ENCODE measurements at regions not wholly inside any gene's neighbourhood (a gene's known extent, or its start where the extent isn't known, plus 50 kb on each side); places are given as distances from the start of the nearest gene placed in this dataset.

- Histone ChIP-seq H3K4me3 (no peak overlapping the region), H3K4me1 (no peaks in the 10 kb centered on the region), H3K36me3 (ENCODE audit: insufficient read depth in 1 of 2, low read depth in 1 of 2) (no peaks in the 10 kb centered on the region), H3K27me3 (ENCODE audit: insufficient read depth in 3 of 3, low read length in 2 of 3) (no peaks in the 10 kb centered on the region), H3K9me3 (no peaks in the 10 kb centered on the region), H3K27ac (no peak overlapping the region)
- intact Hi-C loops (cut with DNase I), result no loop called here
- ATAC-seq (no peak), DNase-seq (no peak)
- WGBS, 3 donors, result 14 to 43% (median 32%) methylated on average over 2 of the region's 2 CpGs
- no peak for TF ChIP-seq CTCF (IDR thresholded peaks at IDR 0.05)
These were observed 277.0 kb downstream of the MRPL39 start for GRCh38 chr21:25330266-25330665.

- WGBS, 3 donors, result 26 to 41% (median 30%) methylated on average over 2 of the region's 2 CpGs
- Histone ChIP-seq H3K36me3 (ENCODE audit: insufficient read depth in 1 of 2, low read depth in 1 of 2) (no peaks in the 10 kb centered on the region), H3K4me1 (no peaks in the 10 kb centered on the region), H3K9me3 (no peaks in the 10 kb centered on the region), H3K27me3 (ENCODE audit: insufficient read depth in 3 of 3, low read length in 2 of 3) (no peaks in the 10 kb centered on the region), H3K27ac (no peak overlapping the region), H3K4me3 (no peak overlapping the region)
- intact Hi-C loops (cut with DNase I), result no loop called here
- ATAC-seq (no peak), DNase-seq (no peak)
- no peak for TF ChIP-seq CTCF (IDR thresholded peaks at IDR 0.05)
These were observed 278.0 kb downstream of the MRPL39 start for GRCh38 chr21:25329227-25329825.

- no peak for ATAC-seq
- WGBS, 3 donors, result 11 to 15% (median 11%) methylated on average over 1 of the region's 1 CpG
These were observed 278.5 kb downstream of the MRPL39 start for GRCh38 chr21:25328736-25329135.

GRCh38 chr21:25326181-25326580 is 281.1 kb downstream of the MRPL39 start:
- TF ChIP-seq CTCF (IDR thresholded peaks at IDR 0.05), result no peak

More at GRCh38 chr21:25328736-25329135, 278.5 kb downstream of the MRPL39 start:
- Histone ChIP-seq H3K36me3 (ENCODE audit: insufficient read depth in 1 of 2, low read depth in 1 of 2) (no peaks in the 10 kb centered on the region), H3K9me3 (no peaks in the 10 kb centered on the region), H3K4me1 (no peaks in the 10 kb centered on the region), H3K27me3 (ENCODE audit: insufficient read depth in 3 of 3, low read length in 2 of 3) (no peaks in the 10 kb centered on the region), H3K27ac (no peak overlapping the region), H3K4me3 (no peak overlapping the region)
- intact Hi-C loops (cut with DNase I), result no loop called here
- no peak for DNase-seq
- no peak for TF ChIP-seq CTCF (IDR thresholded peaks at IDR 0.05)

GRCh38 chr21:25324666-25325065 is 282.6 kb downstream of the MRPL39 start:
- DNase-seq (no peak), ATAC-seq (no peak)
- no peaks in the 10 kb centered on the region for H3K9me3 ChIP-seq
- H3K27ac ChIP-seq, result no peak overlapping the region
- intact Hi-C loops (cut with DNase I), result no loop called here
- no peak overlapping the region for H3K4me3 ChIP-seq
- TF ChIP-seq CTCF (IDR thresholded peaks at IDR 0.05), result no peak
- 90 to 91% (median 91%) methylated on average over 6 of the region's 6 CpGs for WGBS, 3 donors
- H3K4me1 ChIP-seq, result no peaks in the 10 kb centered on the region
- H3K27me3 ChIP-seq (ENCODE audit: insufficient read depth in 3 of 3, low read length in 2 of 3), result no peaks in the 10 kb centered on the region
- H3K36me3 ChIP-seq (ENCODE audit: insufficient read depth in 1 of 2, low read depth in 1 of 2), result no peaks in the 10 kb centered on the region

More at GRCh38 chr21:25326181-25326580, 281.1 kb downstream of the MRPL39 start:
- H3K4me1 ChIP-seq, result no peaks in the 10 kb centered on the region
- WGBS, 3 donors, result 72 to 78% (median 72%) methylated on average over 2 of the region's 2 CpGs
- no peaks in the 10 kb centered on the region for H3K27me3 ChIP-seq (ENCODE audit: insufficient read depth in 3 of 3, low read length in 2 of 3)
- H3K4me3 ChIP-seq, result no peak overlapping the region
- no peaks in the 10 kb centered on the region for H3K36me3 ChIP-seq (ENCODE audit: insufficient read depth in 1 of 2, low read depth in 1 of 2)
- H3K9me3 ChIP-seq, result no peaks in the 10 kb centered on the region
- no peak for ATAC-seq
- H3K27ac ChIP-seq, result no peak overlapping the region
- intact Hi-C loops (cut with DNase I), result no loop called here
- no peak for DNase-seq

All from psoas muscle (tissue), 7 donors.